ENCODE measurements at regions not wholly inside any gene's neighbourhood (a gene's known extent, or its start where the extent isn't known, plus 50 kb on each side); places are given as distances from the start of the nearest gene placed in this dataset.

GRCh38 chr4:32932156-32932555, 2212.0 kb downstream of the PCDH7 start:
- TF ChIP-seq, protein P1, sequence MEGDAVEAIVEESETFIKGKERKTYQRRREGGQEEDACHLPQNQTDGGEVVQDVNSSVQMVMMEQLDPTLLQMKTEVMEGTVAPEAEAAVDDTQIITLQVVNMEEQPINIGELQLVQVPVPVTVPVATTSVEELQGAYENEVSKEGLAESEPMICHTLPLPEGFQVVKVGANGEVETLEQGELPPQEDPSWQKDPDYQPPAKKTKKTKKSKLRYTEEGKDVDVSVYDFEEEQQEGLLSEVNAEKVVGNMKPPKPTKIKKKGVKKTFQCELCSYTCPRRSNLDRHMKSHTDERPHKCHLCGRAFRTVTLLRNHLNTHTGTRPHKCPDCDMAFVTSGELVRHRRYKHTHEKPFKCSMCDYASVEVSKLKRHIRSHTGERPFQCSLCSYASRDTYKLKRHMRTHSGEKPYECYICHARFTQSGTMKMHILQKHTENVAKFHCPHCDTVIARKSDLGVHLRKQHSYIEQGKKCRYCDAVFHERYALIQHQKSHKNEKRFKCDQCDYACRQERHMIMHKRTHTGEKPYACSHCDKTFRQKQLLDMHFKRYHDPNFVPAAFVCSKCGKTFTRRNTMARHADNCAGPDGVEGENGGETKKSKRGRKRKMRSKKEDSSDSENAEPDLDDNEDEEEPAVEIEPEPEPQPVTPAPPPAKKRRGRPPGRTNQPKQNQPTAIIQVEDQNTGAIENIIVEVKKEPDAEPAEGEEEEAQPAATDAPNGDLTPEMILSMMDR (conservative IDR thresholded peaks at IDR 0.05; ENCODE audit: low read length) = no peak
- no peak for TF ChIP-seq EZH2phosphoT487 (IDR thresholded peaks at IDR 0.05; ENCODE audit: borderline replicate concordance)

Measured in Loucy (cell line).